B cell (primary cell): ENCODE measurements at regions not wholly inside any gene's neighbourhood (a gene's known extent, or its start where the extent isn't known, plus 50 kb on each side); places are given as distances from the start of the nearest gene placed in this dataset.
"Not testable (repeated sequence)": the region's sequence is repeated elsewhere in the genome, so short reads cannot be mapped to it uniquely, and the experiment has no call there.

ENCODE experiments used
- ATAC-seq: fragments of 200-7000 bp; cut with Tn5 transposase; one replicate; pipeline ENCODE4 v1.10.0; 2021; ENCODE audit warnings: low read depth, mild to moderate bottlenecking, moderate number of reproducible peaks, moderate library complexity
- CTCF ChIA-PET: fragments of 350-600 bp; sonication (Branson Sonifier 250); formaldehyde crosslinking; loops from one replicate; lab custom pipeline; 2021; ENCODE audit warnings: antibody characterized with exemption, inconsistent platforms; lab: Charles Lee
- POLR2A ChIA-PET: fragments of 350-600 bp; sonication (Branson Sonifier 250); formaldehyde crosslinking; loops from one replicate; lab custom pipeline; 2021; ENCODE audit warnings: antibody characterized with exemption; lab: Charles Lee
- DNase-seq: peaks from one replicate; pipeline ENCODE4 v3.0.0; 2013
- H2AFZ ChIP-seq: 2 replicates; pipeline ENCODE4 v1.6.1; 2012; ENCODE audit warnings: mild to moderate bottlenecking, low read depth, low read length; ENCODE audit not compliant: insufficient read depth, poor library complexity, severe bottlenecking
- H3K27ac ChIP-seq, 2 donors: 1 replicate in 1 of 2; 2 replicates in 1 of 2; pipeline ENCODE4 v1.5.1; 2012 to 2013; ENCODE audit warnings: low read length in 2 of 2, mild to moderate bottlenecking in 2 of 2, moderate library complexity in 1 of 2
- H3K27me3 ChIP-seq, 4 experiments: fragments of 200-600 bp in 1 of 4; sonication (generic) in 1 of 4; replicated peaks in 1 of 4; 1 replicate in 2 of 4; 2 replicates in 2 of 4; pipeline versions ENCODE4 v1.6.1 to v1.7.0; 2013 to 2016; ENCODE audit warnings: low read length in 3 of 4, mild to moderate bottlenecking in 2 of 4, mixed read lengths in 1 of 4, moderate library complexity in 1 of 4; ENCODE audit not compliant: insufficient read depth in 4 of 4, control insufficient read depth in 3 of 4; ENCODE audit errors: control extremely low read depth in 1 of 4
- H3K36me3 ChIP-seq, 2 experiments: replicated peaks in 1 of 2; 1 replicate in 1 of 2; 2 replicates in 1 of 2; pipeline versions ENCODE4 v1.6.1 to v1.7.1; 2013; ENCODE audit warnings: low read length in 1 of 2; ENCODE audit not compliant: insufficient read depth in 2 of 2, control insufficient read depth in 1 of 2; ENCODE audit errors: control extremely low read depth in 1 of 2, extremely low read depth in 1 of 2
- H3K4me1 ChIP-seq, 2 donors: fragments of 200-600 bp in 1 of 2; sonication (generic) in 1 of 2; 1 replicate in 1 of 2; 2 replicates in 1 of 2; pipeline versions ENCODE4 v1.5.1 to v1.6.1; 2013 to 2017; ENCODE audit warnings: low read length in 2 of 2; ENCODE audit not compliant: control insufficient read depth in 2 of 2, insufficient read depth in 2 of 2
- H3K4me2 ChIP-seq: replicated peaks from 2 replicates; pipeline ENCODE3; 2012; ENCODE audit warnings: mild to moderate bottlenecking, low read depth, low read length; ENCODE audit not compliant: poor library complexity, severe bottlenecking
- H3K4me3 ChIP-seq, 5 experiments: fragments of 200-600 bp in 1 of 5; sonication (generic) in 1 of 5; 1 replicate in 3 of 5; 2 replicates in 2 of 5; pipeline versions ENCODE4 v1.5.1 to v1.7.0; 2011 to 2016; ENCODE audit warnings: low read length in 4 of 5, mild to moderate bottlenecking in 4 of 5, low read depth in 2 of 5, control low read depth in 1 of 5, moderate library complexity in 1 of 5; ENCODE audit not compliant: insufficient read depth in 1 of 5; ENCODE audit errors: control extremely low read depth in 1 of 5, extremely low read depth in 1 of 5
- H3K79me2 ChIP-seq: fragments of 200-600 bp; sonication (generic); one replicate; pipeline ENCODE4 v1.6.0; 2016; ENCODE audit warnings: low read length; ENCODE audit not compliant: control insufficient read depth, insufficient read depth
- H3K9ac ChIP-seq: fragments of 200-600 bp; sonication (generic); 2 replicates; pipeline ENCODE4 v1.6.1; 2017; ENCODE audit warnings: mild to moderate bottlenecking, low read length, moderate library complexity
- H3K9me3 ChIP-seq, 3 donors: one replicate each; pipeline versions ENCODE4 v1.6.1 to v1.7.1; 2013; ENCODE audit warnings: low read length in 2 of 3; ENCODE audit not compliant: control insufficient read depth in 2 of 3, insufficient read depth in 1 of 3; ENCODE audit errors: control extremely low read depth in 1 of 3
- H4K20me1 ChIP-seq: 2 replicates; pipeline ENCODE4 v1.6.0; 2012; ENCODE audit warnings: mild to moderate bottlenecking, low read length; ENCODE audit not compliant: insufficient read depth, control insufficient read depth, poor library complexity, severe bottlenecking
- H3K27ac Mint-ChIP-seq: one replicate; pipeline ENCODE4 v1.8.0; 2021; ENCODE audit warnings: mixed read lengths
- H3K27me3 Mint-ChIP-seq: one replicate; pipeline ENCODE4 v1.8.0; 2021; ENCODE audit warnings: mixed read lengths
- H3K4me1 Mint-ChIP-seq: one replicate; pipeline ENCODE4 v1.8.0; 2021; ENCODE audit warnings: mixed read lengths
- H3K4me3 Mint-ChIP-seq: one replicate; pipeline ENCODE4 v1.8.0; 2021; ENCODE audit warnings: mixed read lengths
- H3K9me3 Mint-ChIP-seq: one replicate; pipeline ENCODE4 v1.8.0; 2022; ENCODE audit warnings: mixed read lengths; ENCODE audit not compliant: insufficient read depth
- CTCF ChIP-seq: fragments of 200-600 bp; IDR thresholded peaks from one replicate; pipeline ENCODE4 v1.8.0; 2022; ENCODE audit warnings: antibody characterized with exemption, mild to moderate bottlenecking
- EZH2 ChIP-seq: IDR thresholded peaks from 2 replicates; pipeline ENCODE4 v1.6.1; 2012; ENCODE audit warnings: borderline replicate concordance, low read depth, mild to moderate bottlenecking, moderate library complexity, low read length; ENCODE audit not compliant: insufficient read depth, poor library complexity, severe bottlenecking
- WGBS: methylation state at CpG from one replicate; pipeline ENCODE4 v1.1.5; 2013; ENCODE audit warnings: missing lambda C conversion rate; ENCODE audit not compliant: insufficient coverage; 5-methylcytosine and 5-hydroxymethylcytosine counted together
- intact Hi-C: fragments of 100-400 bp; cut with micrococcal nuclease; formaldehyde crosslinking; loops from one replicate; pipeline ENCODE4 v1.10.0; 2022

- H2AFZ ChIP-seq: no peak overlapping the region
- no peak overlapping the region for H3K4me3 ChIP-seq
- H3K4me2 ChIP-seq: no peak overlapping the region
- TF ChIP-seq EZH2 (no peak), CTCF (no peak)
- H3K4me1 Mint-ChIP-seq: no peaks in the 10 kb centered on the region
- H3K27me3 Mint-ChIP-seq: no peaks in the 10 kb centered on the region
- ATAC-seq (no peak), DNase-seq (no peak)
- no peaks in the 10 kb centered on the region for H4K20me1 ChIP-seq
- CTCF ChIA-PET: no interaction called here
- H3K79me2 ChIP-seq: no peaks in the 10 kb centered on the region
- intact Hi-C loops: no loop called here
- H3K4me3 Mint-ChIP-seq: no peak overlapping the region
- no peaks in the 10 kb centered on the region for H3K27me3 ChIP-seq
- H3K4me1 ChIP-seq: no peaks in the 10 kb centered on the region
- H3K9me3 ChIP-seq: peaks cover 0 to 3% (median 0%) of the 10 kb centered on the region in 3 donors
- H3K9ac ChIP-seq: no peak overlapping the region
- H3K27ac ChIP-seq: no peak overlapping the region
- H3K9me3 Mint-ChIP-seq: peaks cover 11% of the 10 kb centered on the region
- WGBS: 55% methylated on average over 3 of the region's 3 CpGs
- POLR2A ChIA-PET: no interaction called here
- no peak overlapping the region for H3K27ac Mint-ChIP-seq
- no peaks in the 10 kb centered on the region for H3K36me3 ChIP-seq
Measured at GRCh38 chr10:85407088-85407487, 959.5 kb downstream of the GRID1 start.

GRCh38 chr10:85408388-85408787, 958.2 kb downstream of the GRID1 start:
- POLR2A ChIA-PET: no interaction called here
- WGBS: 100% methylated on average over 3 of the region's 3 CpGs
- no peaks in the 10 kb centered on the region for H3K27me3 Mint-ChIP-seq
- H3K27me3 ChIP-seq: peaks cover 0 to 4% (median 0%) of the 10 kb centered on the region in 4 experiments
- no peak overlapping the region for H3K27ac Mint-ChIP-seq
- H3K9me3 ChIP-seq: peaks cover 0 to 3% (median 0%) of the 10 kb centered on the region in 3 donors
- H3K36me3 ChIP-seq: no peaks in the 10 kb centered on the region
- CTCF ChIA-PET: no interaction called here
- no peaks in the 10 kb centered on the region for H3K4me1 Mint-ChIP-seq
- H3K4me3 ChIP-seq: no peak overlapping the region
- H3K79me2 ChIP-seq: no peaks in the 10 kb centered on the region
- no peaks in the 10 kb centered on the region for H3K4me1 ChIP-seq
- intact Hi-C loops: no loop called here
- no peak overlapping the region for H3K9ac ChIP-seq
- ATAC-seq (no peak), DNase-seq (no peak)
- no peak overlapping the region for H3K27ac ChIP-seq
- H3K4me3 Mint-ChIP-seq: no peak overlapping the region
- no peak overlapping the region for H3K4me2 ChIP-seq
- H4K20me1 ChIP-seq: no peaks in the 10 kb centered on the region
- H3K9me3 Mint-ChIP-seq: peaks cover 11% of the 10 kb centered on the region
- no peak overlapping the region for H2AFZ ChIP-seq
- TF ChIP-seq CTCF (no peak), EZH2 (no peak)

GRCh38 chr10:85410586-85410985, 956.0 kb downstream of the GRID1 start:
- ATAC-seq, intact Hi-C loops, DNase-seq, H3K27ac ChIP-seq, H2AFZ ChIP-seq, H3K9ac ChIP-seq, H4K20me1 ChIP-seq, H3K4me3 Mint-ChIP-seq, POLR2A ChIA-PET, H3K4me2 ChIP-seq, H3K9me3 ChIP-seq, H3K4me1 Mint-ChIP-seq, H3K27me3 ChIP-seq, CTCF ChIA-PET, H3K9me3 Mint-ChIP-seq, H3K27ac Mint-ChIP-seq, H3K4me3 ChIP-seq, H3K4me1 ChIP-seq, H3K79me2 ChIP-seq, H3K27me3 Mint-ChIP-seq, H3K36me3 ChIP-seq: not testable (repeated sequence)
- WGBS: 82% methylated on average over 2 of the region's 3 CpGs
